MM.1S (cell line): ENCODE measurements at regions not wholly inside any gene's neighbourhood (a gene's known extent, or its start where the extent isn't known, plus 50 kb on each side); places are given as distances from the start of the nearest gene placed in this dataset.

ENCODE experiments used
- EZH2phosphoT487 ChIP-seq: fragments of 300-600 bp; sonication (generic); IDR thresholded peaks from 2 replicates; pipeline ENCODE4 v1.6.1; 2018; ENCODE audit warnings: antibody characterized with exemption, low read length
- TF ChIP-seq, protein P1 (sequence below): fragments of 300-600 bp; sonication (generic); IDR thresholded peaks from 2 replicates; pipeline ENCODE4 v1.5.1; 2016; ENCODE audit warnings: antibody characterized with exemption, low read length, mixed read lengths

DNA sequence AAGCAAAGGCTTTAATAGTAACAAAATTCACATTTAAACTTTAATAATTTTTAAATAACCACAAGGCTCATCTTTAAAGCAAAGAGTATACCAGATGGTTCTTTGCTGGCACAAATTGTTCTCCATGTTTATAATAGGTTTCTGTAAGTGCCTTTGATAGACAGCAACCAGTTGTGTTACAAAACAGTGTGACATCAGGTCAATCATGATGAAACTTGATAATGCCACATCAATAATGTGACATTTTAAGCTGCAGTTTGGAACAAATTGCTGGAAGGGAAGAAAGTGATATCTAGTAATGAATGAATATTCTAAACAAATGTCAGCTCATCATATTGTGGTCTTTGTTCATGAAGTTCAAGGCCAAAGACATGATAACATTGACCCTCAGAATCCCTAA is 87.5 kb upstream of the MEI4 start:
- TF ChIP-seq, protein P1, sequence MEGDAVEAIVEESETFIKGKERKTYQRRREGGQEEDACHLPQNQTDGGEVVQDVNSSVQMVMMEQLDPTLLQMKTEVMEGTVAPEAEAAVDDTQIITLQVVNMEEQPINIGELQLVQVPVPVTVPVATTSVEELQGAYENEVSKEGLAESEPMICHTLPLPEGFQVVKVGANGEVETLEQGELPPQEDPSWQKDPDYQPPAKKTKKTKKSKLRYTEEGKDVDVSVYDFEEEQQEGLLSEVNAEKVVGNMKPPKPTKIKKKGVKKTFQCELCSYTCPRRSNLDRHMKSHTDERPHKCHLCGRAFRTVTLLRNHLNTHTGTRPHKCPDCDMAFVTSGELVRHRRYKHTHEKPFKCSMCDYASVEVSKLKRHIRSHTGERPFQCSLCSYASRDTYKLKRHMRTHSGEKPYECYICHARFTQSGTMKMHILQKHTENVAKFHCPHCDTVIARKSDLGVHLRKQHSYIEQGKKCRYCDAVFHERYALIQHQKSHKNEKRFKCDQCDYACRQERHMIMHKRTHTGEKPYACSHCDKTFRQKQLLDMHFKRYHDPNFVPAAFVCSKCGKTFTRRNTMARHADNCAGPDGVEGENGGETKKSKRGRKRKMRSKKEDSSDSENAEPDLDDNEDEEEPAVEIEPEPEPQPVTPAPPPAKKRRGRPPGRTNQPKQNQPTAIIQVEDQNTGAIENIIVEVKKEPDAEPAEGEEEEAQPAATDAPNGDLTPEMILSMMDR, result no peak
- no peak for TF ChIP-seq EZH2phosphoT487
